HepG2 (cell line): ENCODE measurements at regions not wholly inside any gene's neighbourhood (a gene's known extent, or its start where the extent isn't known, plus 50 kb on each side); places are given as distances from the start of the nearest gene placed in this dataset.

Experiments
- ATAC-seq: fragments of 200-7000 bp; cut with Tn5 transposase; 3 replicates; pipeline ENCODE4 v1.9.1; 2020; ENCODE audit warnings: mild to moderate bottlenecking, moderate library complexity
- BruUV-seq: library from RNA; stranded (reverse); fragments of 400-500 nt; replicated peaks from 2 replicates; lab custom pipeline; 2021; lab: Mats Ljungman, UMichigan
- CTCF ChIA-PET: fragments of 300-600 bp; formaldehyde crosslinking; extraction: SDS; loops from one replicate; lab custom pipeline; 2021; ENCODE audit warnings: low total read pairs, inconsistent platforms, low intra/inter-chr PET ratio; lab: Yijun Ruan, JAX
- POLR2A ChIA-PET: fragments of 350-600 bp; sonication (Branson Sonifier 250); formaldehyde crosslinking; loops from one replicate; lab custom pipeline; 2020; ENCODE audit warnings: antibody characterized with exemption, inconsistent platforms; lab: Yijun Ruan, JAX
- DNase-seq: peaks from one replicate; pipeline ENCODE4 v3.0.0-alpha.2; 2015; ENCODE audit warnings: low spot score
- FAIRE-seq: peaks from 3 replicates; lab custom pipeline; 2011; peaks lifted over from hg19 to GRCh38; lab: Jason Lieb, UNC
- H2AFZ ChIP-seq: one replicate; pipeline ENCODE4 v1.6.1; 2011; ENCODE audit warnings: low read length, inconsistent platforms
- H3K27ac ChIP-seq: fragments of 300-600 bp; 3 replicates; pipeline ENCODE4 v1.8.0; 2011; ENCODE audit warnings: mixed run types, mild to moderate bottlenecking, mixed read lengths, low read length, inconsistent platforms; ENCODE audit not compliant: insufficient read depth; ENCODE audit errors: extremely low read length
- H3K27me3 ChIP-seq, 2 experiments: fragments of 200-600 bp in 1 of 2; 2 replicates in 1 of 2; 3 replicates in 1 of 2; pipeline versions ENCODE4 v1.6.0 to v1.8.0; 2011; ENCODE audit warnings: low read length in 2 of 2, mild to moderate bottlenecking in 2 of 2, moderate library complexity in 2 of 2, inconsistent platforms in 1 of 2; ENCODE audit not compliant: insufficient read depth in 2 of 2, control insufficient read depth in 1 of 2
- H3K36me3 ChIP-seq, 2 experiments: fragments of 200-600 bp in 1 of 2; replicated peaks in 1 of 2; 2 replicates in 1 of 2; 3 replicates in 1 of 2; pipeline versions ENCODE4 v1.5.1 to v1.8.0; 2011; ENCODE audit warnings: low read length in 2 of 2, inconsistent platforms in 1 of 2; ENCODE audit not compliant: insufficient read depth in 2 of 2, control insufficient read depth in 1 of 2
- H3K4me1 ChIP-seq: 2 replicates; pipeline ENCODE4 v1.5.1; 2012; ENCODE audit warnings: low read length, inconsistent platforms; ENCODE audit not compliant: insufficient read depth
- H3K4me2 ChIP-seq: 2 replicates; pipeline ENCODE4 v1.6.0; 2011; ENCODE audit warnings: low read depth, low read length, inconsistent platforms
- H3K4me3 ChIP-seq, 3 experiments: fragments of 200-600 bp in 1 of 3; sonication (generic), shearing (Covaris generic) in 1 of 3; replicated peaks in 1 of 3; 2 replicates each; pipeline ENCODE4 v1.5.1; 2011 to 2016; ENCODE audit warnings: low read length in 3 of 3, inconsistent platforms in 2 of 3, low read depth in 2 of 3, mild to moderate bottlenecking in 2 of 3, control low read depth in 1 of 3, mixed read lengths in 1 of 3; ENCODE audit not compliant: insufficient read depth in 1 of 3
- H3K79me2 ChIP-seq: one replicate; pipeline ENCODE4 v1.6.1; 2011; ENCODE audit warnings: low read length, inconsistent platforms; ENCODE audit not compliant: insufficient read depth
- H3K9ac ChIP-seq: 2 replicates; pipeline ENCODE4 v1.6.0; 2011; ENCODE audit warnings: mild to moderate bottlenecking, low read depth, low read length, inconsistent platforms; ENCODE audit not compliant: insufficient read depth
- H3K9me3 ChIP-seq: 2 replicates; pipeline ENCODE4 v1.5.1; 2012; ENCODE audit warnings: mild to moderate bottlenecking, low read length
- H4K20me1 ChIP-seq: 2 replicates; pipeline ENCODE4 v1.6.0; 2011; ENCODE audit warnings: inconsistent platforms, mild to moderate bottlenecking, low read length, moderate library complexity; ENCODE audit not compliant: insufficient read depth
- CENPT ChIP-seq: sonication (generic); formaldehyde crosslinking; IDR thresholded peaks from 2 replicates; pipeline ENCODE4 v1.8.0; 2022; ENCODE audit warnings: low read depth, mild to moderate bottlenecking, moderate library complexity, missing genetic modification reagents
- FOXC1 ChIP-seq: sonication (generic); formaldehyde crosslinking; IDR thresholded peaks from 2 replicates; pipeline ENCODE4 v1.8.0; 2022; ENCODE audit warnings: mild to moderate bottlenecking, missing genetic modification reagents, borderline replicate concordance
- GPN1 ChIP-seq: sonication (generic); formaldehyde crosslinking; IDR thresholded peaks from 2 replicates; pipeline ENCODE4 v1.5.1; 2020; ENCODE audit warnings: missing genetic modification reagents, borderline replicate concordance
- HNF4G ChIP-seq, 2 experiments: sonication (generic) in 1 of 2; formaldehyde crosslinking in 1 of 2; IDR thresholded peaks; 2 replicates each; pipeline versions ENCODE4 v1.4.0 to v1.6.1; 2011 to 2020; ENCODE audit warnings: borderline replicate concordance in 2 of 2, low read depth in 2 of 2, mild to moderate bottlenecking in 2 of 2, low read length in 1 of 2, missing genetic modification reagents in 1 of 2, moderate library complexity in 1 of 2
- KMT2A ChIP-seq: sonication (generic); formaldehyde crosslinking; IDR thresholded peaks from 2 replicates; pipeline ENCODE4 v1.4.0; 2020; ENCODE audit warnings: missing genetic modification reagents
- MLLT10 ChIP-seq: sonication (generic); formaldehyde crosslinking; IDR thresholded peaks from 2 replicates; pipeline ENCODE4 v1.4.0; 2020; ENCODE audit warnings: missing genetic modification reagents
- MTF2 ChIP-seq: sonication (generic); formaldehyde crosslinking; IDR thresholded peaks from 2 replicates; pipeline ENCODE4 v1.5.0; 2020; ENCODE audit warnings: missing genetic modification reagents, borderline replicate concordance
- PAXIP1 ChIP-seq: sonication (generic); formaldehyde crosslinking; conservative IDR thresholded peaks from 2 replicates; pipeline ENCODE4 v1.4.0; 2020; ENCODE audit warnings: mild to moderate bottlenecking, missing genetic modification reagents, moderate library complexity
- RAD51 ChIP-seq: fragments of 450-650 bp; IDR thresholded peaks from 2 replicates; pipeline ENCODE4 v1.6.1; 2016; ENCODE audit warnings: borderline replicate concordance
- SP2 ChIP-seq: sonication (generic); formaldehyde crosslinking; IDR thresholded peaks from 2 replicates; pipeline ENCODE4 v1.5.1; 2020; ENCODE audit warnings: mild to moderate bottlenecking, missing genetic modification reagents
- SRY ChIP-seq: sonication (generic); formaldehyde crosslinking; IDR thresholded peaks from 2 replicates; pipeline ENCODE4 v1.8.0; 2022; ENCODE audit warnings: mild to moderate bottlenecking, missing genetic modification reagents
- TCF7L2 ChIP-seq: IDR thresholded peaks from 2 replicates; pipeline ENCODE4 v1.6.1; 2011; ENCODE audit warnings: mild to moderate bottlenecking, low read depth, low read length, moderate library complexity
- TFDP1 ChIP-seq: IDR thresholded peaks from 2 replicates; pipeline ENCODE4 v1.6.1; 2016; ENCODE audit warnings: missing compliant biosample characterization, missing genetic modification reagents, borderline replicate concordance
- ZFP1 ChIP-seq: IDR thresholded peaks from 2 replicates; pipeline ENCODE4 v1.6.1; 2016
- ZNF24 ChIP-seq: fragments of 450-650 bp; IDR thresholded peaks from 2 replicates; pipeline ENCODE4 v1.6.1; 2017; ENCODE audit warnings: antibody characterized with exemption, mild to moderate bottlenecking
- ZNF333 ChIP-seq: sonication (generic); formaldehyde crosslinking; IDR thresholded peaks from 2 replicates; pipeline ENCODE4 v1.4.0; 2020; ENCODE audit warnings: mild to moderate bottlenecking, missing genetic modification reagents, borderline replicate concordance
- ZNF580 ChIP-seq: IDR thresholded peaks from 2 replicates; pipeline ENCODE4 v1.6.1; 2016; ENCODE audit warnings: low read depth, borderline replicate concordance
- ZNF639 ChIP-seq: conservative IDR thresholded peaks from 2 replicates; pipeline ENCODE4 v1.6.1; 2018; ENCODE audit warnings: missing genetic modification reagents
- ZNF850 ChIP-seq: sonication (generic); formaldehyde crosslinking; conservative IDR thresholded peaks from 2 replicates; pipeline ENCODE4 v1.9.0; 2021; ENCODE audit warnings: mild to moderate bottlenecking, missing genetic modification reagents
- WGBS: methylation state at CpG from one replicate; pipeline ENCODE4 v1.1.6; 2017; ENCODE audit warnings: low lambda C conversion rate; 5-methylcytosine and 5-hydroxymethylcytosine counted together
- in situ Hi-C: cut with HindIII; loops from 2 replicates; pipeline ENCODE4 v1.10.0; 2017; ENCODE audit warnings: low pct_unique_long_range_greater_than_20kb; ENCODE audit not compliant: extremely low pct_ligation_motif_present
- intact Hi-C: fragments of 100-400 bp; cut with micrococcal nuclease; formaldehyde crosslinking; loops from one replicate; pipeline ENCODE4 v1.10.0; 2022; ENCODE audit not compliant: unreplicated experiment

GRCh38 chr18:34028324-34028723, 196.4 kb downstream of the NOL4 start:
- TF ChIP-seq SP2 (CRISPR knock-in tag) (no peak), HNF4G (IDR thresholded peaks at IDR 0.05; ENCODE audit: borderline replicate concordance, low read depth, low read length) (no peak), HNF4G (CRISPR knock-in tag; IDR thresholded peaks at IDR 0.05; ENCODE audit: borderline replicate concordance, low read depth) (no peak), ZNF333 (CRISPR knock-in tag) (no peak), ZNF24 (no peak), MTF2 (CRISPR knock-in tag) (no peak), ZNF639 (CRISPR knock-in tag) (no peak), KMT2A (CRISPR knock-in tag) (no peak), ZFP1 (CRISPR knock-in tag) (no peak), RAD51 (no peak), TCF7L2 (no peak), CENPT (no peak), ZNF580 (no peak), ZNF850 (no peak), FOXC1 (no peak), GPN1 (CRISPR knock-in tag) (no peak), SRY (CRISPR knock-in tag) (no peak), TFDP1 (CRISPR knock-in tag) (no peak), MLLT10 (no peak), PAXIP1 (CRISPR knock-in tag) (no peak)
- H3K36me3 ChIP-seq, result no peaks in the 10 kb centered on the region
- DNase-seq (no peak), FAIRE-seq (no peak), ATAC-seq (no peak)
- POLR2A ChIA-PET, result no interaction called here
- H3K4me3 ChIP-seq, result no peak overlapping the region
- CTCF ChIA-PET, result no interaction called here
- no peak overlapping the region for H3K9ac ChIP-seq
- H3K9me3 ChIP-seq, result 0 out of 2 replicates have a peak, but pooled peaks cover 13% of the 10 kb centered on the region
- H3K79me2 ChIP-seq, result no peaks in the 10 kb centered on the region
- H3K27me3 ChIP-seq, result no peaks in the 10 kb centered on the region
- BruUV-seq, result no TSS peak
- no peak overlapping the region for H2AFZ ChIP-seq
- 33% methylated on average over 2 of the region's 2 CpGs for WGBS
- intact Hi-C loops, result no loop called here
- H3K4me1 ChIP-seq, result no peaks in the 10 kb centered on the region
- in situ Hi-C loops, result no loop called here
- no peak overlapping the region for H3K4me2 ChIP-seq
- H4K20me1 ChIP-seq, result no peaks in the 10 kb centered on the region
- H3K27ac ChIP-seq, result no peak overlapping the region
